IMR-90 (cell line): ENCODE measurements at regions not wholly inside any gene's neighbourhood (a gene's known extent, or its start where the extent isn't known, plus 50 kb on each side); places are given as distances from the start of the nearest gene placed in this dataset.

Experiments
- ATAC-seq: fragments of 200-7000 bp; cut with Tn5 transposase; 2 replicates; pipeline ENCODE4 v1.9.1; 2020; ENCODE audit warnings: low read depth, mild to moderate bottlenecking, moderate library complexity
- BruUV-seq: library from RNA; stranded (reverse); fragments of 400-500 nt; replicated peaks from 2 replicates; lab custom pipeline; 2021; lab: Mats Ljungman, UMichigan
- CTCF ChIA-PET: fragments of 300-600 bp; formaldehyde crosslinking; extraction: SDS; loops from one replicate; lab custom pipeline; 2021; ENCODE audit warnings: antibody characterized with exemption; lab: Yijun Ruan, JAX
- POLR2A ChIA-PET: fragments of 300-600 bp; sonication (Branson Sonifier 250); formaldehyde crosslinking; loops from one replicate; lab custom pipeline; 2022; ENCODE audit warnings: antibody characterized with exemption; ENCODE audit not compliant: unreplicated experiment; lab: Charles Lee
- DNase-seq: peaks from one replicate; pipeline ENCODE4 v3.0.0; 2013
- H2AFZ ChIP-seq: replicated peaks from 2 replicates; pipeline ENCODE3; 2013; ENCODE audit warnings: low read length, mild to moderate bottlenecking; ENCODE audit not compliant: poor library complexity
- H2AK5ac ChIP-seq: 2 replicates; pipeline ENCODE4 v1.6.1; 2013; ENCODE audit warnings: low read depth, low read length, inconsistent platforms
- H2AK9ac ChIP-seq: replicated peaks from 2 replicates; pipeline ENCODE3; 2013; ENCODE audit warnings: mild to moderate bottlenecking, low read depth, low read length, moderate library complexity; ENCODE audit not compliant: poor library complexity
- H2BK120ac ChIP-seq: 2 replicates; pipeline ENCODE4 v1.6.1; 2013; ENCODE audit warnings: low read depth, low read length, inconsistent platforms
- H2BK15ac ChIP-seq: 3 replicates; pipeline ENCODE4 v1.6.1; 2013; ENCODE audit warnings: low read depth, low read length, inconsistent platforms
- H2BK20ac ChIP-seq: 2 replicates; pipeline ENCODE4 v1.6.1; 2013; ENCODE audit warnings: low read depth, mild to moderate bottlenecking, inconsistent platforms, low read length, moderate library complexity
- H2BK5ac ChIP-seq: 2 replicates; pipeline ENCODE4 v1.6.1; 2013; ENCODE audit warnings: mild to moderate bottlenecking, low read depth, low read length, inconsistent platforms; ENCODE audit not compliant: poor library complexity, severe bottlenecking
- H3K14ac ChIP-seq: replicated peaks from 2 replicates; pipeline ENCODE4 v1.6.1; 2013; ENCODE audit warnings: low read depth, low read length, inconsistent platforms
- H3K18ac ChIP-seq: 2 replicates; pipeline ENCODE4 v1.6.1; 2013; ENCODE audit warnings: low read depth, low read length, control low read depth
- H3K23ac ChIP-seq: 2 replicates; pipeline ENCODE4 v1.6.1; 2013; ENCODE audit warnings: low read depth, low read length, inconsistent platforms
- H3K27ac ChIP-seq: 2 replicates; pipeline ENCODE4 v1.5.1; 2013; ENCODE audit warnings: mild to moderate bottlenecking, control low read depth, low read length; ENCODE audit not compliant: insufficient read depth
- H3K27me3 ChIP-seq: 2 replicates; pipeline ENCODE4 v1.6.1; 2013; ENCODE audit warnings: low read length; ENCODE audit not compliant: control insufficient read depth, insufficient read depth
- H3K36me3 ChIP-seq: 2 replicates; pipeline ENCODE4 v1.6.1; 2013; ENCODE audit warnings: low read length, mixed read lengths; ENCODE audit not compliant: control insufficient read depth, insufficient read depth
- H3K4ac ChIP-seq: 2 replicates; pipeline ENCODE4 v1.6.1; 2013; ENCODE audit warnings: low read depth, low read length, inconsistent platforms
- H3K4me1 ChIP-seq: 2 replicates; pipeline ENCODE4 v1.6.1; 2013; ENCODE audit warnings: low read length, mixed read lengths; ENCODE audit not compliant: control insufficient read depth, insufficient read depth
- H3K4me2 ChIP-seq: 2 replicates; pipeline ENCODE4 v1.6.1; 2013; ENCODE audit warnings: low read depth, mild to moderate bottlenecking, control low read depth, low read length, moderate library complexity
- H3K4me3 ChIP-seq: 2 replicates; pipeline ENCODE4 v1.5.1; 2013; ENCODE audit warnings: low read depth, mild to moderate bottlenecking, control low read depth, low read length, moderate library complexity; ENCODE audit not compliant: insufficient read depth
- H3K56ac ChIP-seq: 2 replicates; pipeline ENCODE4 v1.6.1; 2013; ENCODE audit warnings: low read length, inconsistent platforms; ENCODE audit not compliant: insufficient read depth; ENCODE audit errors: extremely low read depth
- H3K79me1 ChIP-seq, 2 experiments: 2 replicates each; pipeline ENCODE4 v1.6.1; 2013; ENCODE audit warnings: low read length in 2 of 2, inconsistent platforms in 1 of 2, low read depth in 1 of 2
- H3K9ac ChIP-seq: 2 replicates; pipeline ENCODE4 v1.6.1; 2013; ENCODE audit warnings: low read depth, low read length, control low read depth
- H3K9me1 ChIP-seq: 2 replicates; pipeline ENCODE4 v1.6.1; 2013; ENCODE audit warnings: low read length, inconsistent platforms; ENCODE audit not compliant: insufficient read depth
- H3K9me3 ChIP-seq: 2 replicates; pipeline ENCODE4 v1.6.1; 2013; ENCODE audit warnings: low read length; ENCODE audit not compliant: control insufficient read depth, insufficient read depth
- H4K20me1 ChIP-seq: 2 replicates; pipeline ENCODE4 v1.6.1; 2013; ENCODE audit warnings: low read length, inconsistent platforms; ENCODE audit not compliant: insufficient read depth
- H4K5ac ChIP-seq: 2 replicates; pipeline ENCODE4 v1.6.1; 2013; ENCODE audit warnings: mild to moderate bottlenecking, low read depth, low read length, control low read depth
- H4K8ac ChIP-seq, 2 experiments: 2 replicates each; pipeline ENCODE4 v1.6.1; 2013; ENCODE audit warnings: low read depth in 2 of 2, low read length in 2 of 2, control low read depth in 1 of 2, inconsistent platforms in 1 of 2
- H4K91ac ChIP-seq: 2 replicates; pipeline ENCODE4 v1.6.1; 2013; ENCODE audit warnings: low read depth, low read length, inconsistent platforms; ENCODE audit not compliant: insufficient read depth
- BHLHE40 ChIP-seq: fragments of 150-350 bp; IDR thresholded peaks from 2 replicates; pipeline ENCODE4 v1.6.1; 2016; ENCODE audit warnings: mild to moderate bottlenecking, low read depth, low read length
- CEBPB ChIP-seq: IDR thresholded peaks from 2 replicates; pipeline ENCODE4 v1.6.1; 2012; ENCODE audit warnings: low read depth, low read length, improper control_type of control experiment
- CHD1 ChIP-seq: IDR thresholded peaks from 2 replicates; pipeline ENCODE4 v1.6.1; 2012; ENCODE audit warnings: low read depth, low read length, improper control_type of control experiment
- FOS ChIP-seq: fragments of 150-350 bp; IDR thresholded peaks from 2 replicates; pipeline ENCODE4 v1.6.1; 2016; ENCODE audit warnings: low read depth, low read length
- MXI1 ChIP-seq: IDR thresholded peaks from 2 replicates; pipeline ENCODE4 v1.6.1; 2012; ENCODE audit warnings: low read depth, mild to moderate bottlenecking, low read length, moderate library complexity, borderline replicate concordance
- NFE2L2 ChIP-seq: fragments of 150-350 bp; IDR thresholded peaks from 2 replicates; pipeline ENCODE4 v1.6.1; 2016; ENCODE audit warnings: low read depth, mild to moderate bottlenecking, low read length
- POLR2A ChIP-seq: IDR thresholded peaks from 2 replicates; pipeline ENCODE4 v1.6.1; 2012; ENCODE audit warnings: mild to moderate bottlenecking, low read depth, low read length
- RCOR1 ChIP-seq: IDR thresholded peaks from 2 replicates; pipeline ENCODE4 v1.6.1; 2012; ENCODE audit warnings: mild to moderate bottlenecking, low read length, improper control_type of control experiment; ENCODE audit not compliant: insufficient replicate concordance
- RFX5 ChIP-seq: IDR thresholded peaks from 2 replicates; pipeline ENCODE4 v1.8.0; 2012; ENCODE audit warnings: low read depth, mild to moderate bottlenecking, low read length, moderate library complexity
- SMC3 ChIP-seq: fragments of 150-350 bp; IDR thresholded peaks from 2 replicates; pipeline ENCODE4 v1.6.1; 2016; ENCODE audit warnings: low read depth, mild to moderate bottlenecking, antibody characterized with exemption, low read length, moderate library complexity
- WGBS, 2 experiments: methylation state at CpG; one replicate each; pipeline versions ENCODE4 v1.1.5 to v1.1.7; 2013; ENCODE audit warnings: missing lambda C conversion rate in 2 of 2; ENCODE audit not compliant: insufficient read length in 1 of 2; ENCODE audit errors: extremely low coverage in 2 of 2; 5-methylcytosine and 5-hydroxymethylcytosine counted together
- dilution Hi-C: fragments of 300-500 bp; cut with HindIII; formaldehyde crosslinking; loops from one replicate; pipeline ENCODE4 v1.14.3; 2018; ENCODE audit warnings: low sequenced_read_pairs; ENCODE audit not compliant: unreplicated experiment
- in situ Hi-C: fragments of 300-500 bp; cut with MboI; formaldehyde crosslinking; loops from 3 replicates; pipeline ENCODE4 v1.14.3; 2019; ENCODE audit warnings: low sequenced_read_pairs, inconsistent platforms, mixed read lengths
- intact Hi-C: fragments of 100-400 bp; cut with micrococcal nuclease; formaldehyde crosslinking; loops from 2 replicates; pipeline ENCODE4 v1.10.0; 2022
- TF ChIP-seq, protein P1 (sequence below): fragments of 150-350 bp; IDR thresholded peaks from 2 replicates; pipeline ENCODE4 v1.6.1; 2016; ENCODE audit warnings: low read depth, mild to moderate bottlenecking, low read length, moderate library complexity, borderline replicate concordance
- TF ChIP-seq, protein P2 (sequence below): conservative IDR thresholded peaks from 2 replicates; pipeline ENCODE4 v1.5.1; 2012; ENCODE audit warnings: mild to moderate bottlenecking, low read depth, low read length, improper control_type of control experiment
- TF ChIP-seq, protein P3 (sequence below): fragments of 150-350 bp; IDR thresholded peaks from 2 replicates; pipeline ENCODE4 v1.6.1; 2017; ENCODE audit warnings: mild to moderate bottlenecking, antibody characterized with exemption, low read length, low read depth

DNA sequence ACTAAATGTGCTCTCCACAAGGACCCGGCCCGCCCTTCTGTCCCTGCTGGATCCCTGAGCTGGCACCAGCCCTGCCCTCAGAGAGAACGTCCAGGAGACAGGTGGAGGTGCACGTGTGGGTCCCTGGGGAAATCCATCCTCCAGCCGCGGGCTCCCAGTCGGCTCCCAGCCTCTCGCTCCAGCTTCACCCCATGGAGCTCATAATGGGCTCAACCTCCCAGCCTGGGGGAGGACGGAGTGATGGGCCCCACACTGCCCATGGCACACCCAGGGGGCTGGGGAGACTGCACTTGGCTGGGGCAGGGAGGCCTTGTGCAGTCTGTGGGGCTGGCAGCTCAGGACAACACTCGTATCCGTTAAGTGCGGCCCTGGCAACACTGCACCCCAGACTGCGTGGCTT is 250.5 kb downstream of the TMEM121 start:
- no peak for ATAC-seq
- in situ Hi-C loops, result no loop called here
- CTCF ChIA-PET, result no interaction called here

More for the DNA sequence above, 250.5 kb downstream of the TMEM121 start:
- intact Hi-C loops, result no loop called here
- Histone ChIP-seq H2BK15ac (no peak overlapping the region), H3K56ac (no peak overlapping the region), H2AK9ac (no peak overlapping the region), H3K9ac (no peak overlapping the region), H3K4me1 (no peaks in the 10 kb centered on the region), H3K9me1 (no peaks in the 10 kb centered on the region), H3K4me3 (no peak overlapping the region), H4K20me1 (no peaks in the 10 kb centered on the region), H3K36me3 (no peaks in the 10 kb centered on the region), H2BK5ac (no peak overlapping the region), H3K9me3 (peaks cover 13% of the 10 kb centered on the region), H4K8ac (no peak overlapping the region), H3K4ac (no peak overlapping the region), H2BK20ac (no peak overlapping the region), H3K79me1 (no peaks in the 10 kb centered on the region), H3K18ac (no peak overlapping the region), H3K23ac (no peak overlapping the region), H2AK5ac (no peak overlapping the region), H4K5ac (no peak overlapping the region), H2BK120ac (no peak overlapping the region), H4K91ac (no peak overlapping the region), H2AFZ (no peak overlapping the region), H3K27me3 (no peaks in the 10 kb centered on the region), H3K4me2 (no peak overlapping the region), H3K27ac (no peak overlapping the region), H3K14ac (no peak overlapping the region)
- POLR2A ChIA-PET, result no interaction called here
- no TSS peak for BruUV-seq
- DNase-seq, result no peak
- TF ChIP-seq, protein P1, sequence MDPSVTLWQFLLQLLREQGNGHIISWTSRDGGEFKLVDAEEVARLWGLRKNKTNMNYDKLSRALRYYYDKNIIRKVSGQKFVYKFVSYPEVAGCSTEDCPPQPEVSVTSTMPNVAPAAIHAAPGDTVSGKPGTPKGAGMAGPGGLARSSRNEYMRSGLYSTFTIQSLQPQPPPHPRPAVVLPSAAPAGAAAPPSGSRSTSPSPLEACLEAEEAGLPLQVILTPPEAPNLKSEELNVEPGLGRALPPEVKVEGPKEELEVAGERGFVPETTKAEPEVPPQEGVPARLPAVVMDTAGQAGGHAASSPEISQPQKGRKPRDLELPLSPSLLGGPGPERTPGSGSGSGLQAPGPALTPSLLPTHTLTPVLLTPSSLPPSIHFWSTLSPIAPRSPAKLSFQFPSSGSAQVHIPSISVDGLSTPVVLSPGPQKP, result no peak
- TF ChIP-seq, protein P2, sequence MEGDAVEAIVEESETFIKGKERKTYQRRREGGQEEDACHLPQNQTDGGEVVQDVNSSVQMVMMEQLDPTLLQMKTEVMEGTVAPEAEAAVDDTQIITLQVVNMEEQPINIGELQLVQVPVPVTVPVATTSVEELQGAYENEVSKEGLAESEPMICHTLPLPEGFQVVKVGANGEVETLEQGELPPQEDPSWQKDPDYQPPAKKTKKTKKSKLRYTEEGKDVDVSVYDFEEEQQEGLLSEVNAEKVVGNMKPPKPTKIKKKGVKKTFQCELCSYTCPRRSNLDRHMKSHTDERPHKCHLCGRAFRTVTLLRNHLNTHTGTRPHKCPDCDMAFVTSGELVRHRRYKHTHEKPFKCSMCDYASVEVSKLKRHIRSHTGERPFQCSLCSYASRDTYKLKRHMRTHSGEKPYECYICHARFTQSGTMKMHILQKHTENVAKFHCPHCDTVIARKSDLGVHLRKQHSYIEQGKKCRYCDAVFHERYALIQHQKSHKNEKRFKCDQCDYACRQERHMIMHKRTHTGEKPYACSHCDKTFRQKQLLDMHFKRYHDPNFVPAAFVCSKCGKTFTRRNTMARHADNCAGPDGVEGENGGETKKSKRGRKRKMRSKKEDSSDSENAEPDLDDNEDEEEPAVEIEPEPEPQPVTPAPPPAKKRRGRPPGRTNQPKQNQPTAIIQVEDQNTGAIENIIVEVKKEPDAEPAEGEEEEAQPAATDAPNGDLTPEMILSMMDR, result no peak
- TF ChIP-seq RCOR1, result no peak
- TF ChIP-seq FOS, result no peak
- no peak for TF ChIP-seq CHD1
- TF ChIP-seq, protein P3, sequence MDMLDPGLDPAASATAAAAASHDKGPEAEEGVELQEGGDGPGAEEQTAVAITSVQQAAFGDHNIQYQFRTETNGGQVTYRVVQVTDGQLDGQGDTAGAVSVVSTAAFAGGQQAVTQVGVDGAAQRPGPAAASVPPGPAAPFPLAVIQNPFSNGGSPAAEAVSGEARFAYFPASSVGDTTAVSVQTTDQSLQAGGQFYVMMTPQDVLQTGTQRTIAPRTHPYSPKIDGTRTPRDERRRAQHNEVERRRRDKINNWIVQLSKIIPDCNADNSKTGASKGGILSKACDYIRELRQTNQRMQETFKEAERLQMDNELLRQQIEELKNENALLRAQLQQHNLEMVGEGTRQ, result no peak
- no peak for TF ChIP-seq SMC3
- no peak for TF ChIP-seq NFE2L2
- no peak for TF ChIP-seq RFX5
- TF ChIP-seq BHLHE40, result no peak
- no peak for TF ChIP-seq CEBPB
- TF ChIP-seq POLR2A, result no peak
- no peak for TF ChIP-seq MXI1
- dilution Hi-C loops, result no loop called here
- WGBS, 2 experiments, result 71% methylated on average over 4 of the region's 13 CpGs; no CpG with 5 or more reads in 1 of the 2 experiments
